ENCODE measurements at regions not wholly inside any gene's neighbourhood (a gene's known extent, or its start where the extent isn't known, plus 50 kb on each side); places are given as distances from the start of the nearest gene placed in this dataset.

DNA sequence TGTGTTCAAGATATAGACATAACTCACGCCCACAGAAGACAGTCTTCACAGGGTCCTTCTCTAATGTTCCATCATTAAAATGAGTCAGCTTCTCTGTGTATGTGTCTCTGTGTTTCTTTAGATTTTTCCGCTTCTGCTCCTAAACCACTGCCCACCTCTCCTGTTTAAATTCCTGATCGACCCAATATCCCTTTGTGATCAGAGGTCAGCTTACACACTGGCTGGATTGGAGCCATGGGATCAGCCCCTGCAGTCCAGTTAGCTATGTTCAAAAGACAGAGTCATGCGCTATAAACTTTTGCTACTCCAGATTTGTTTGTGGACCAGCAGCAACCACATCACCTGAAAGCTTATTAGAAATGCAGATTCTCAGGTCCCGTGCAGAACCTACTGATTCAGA lies 229.2 kb downstream of the C1D start:
- no peak for DNase-seq (ENCODE audit: extremely low read depth, insufficient read length)
- H3K4me3 ChIP-seq (replicated peaks; ENCODE audit: low read depth, low read length) = no peak overlapping the region
- H3K27me3 ChIP-seq (replicated peaks; ENCODE audit: control insufficient read depth, insufficient read depth, low read length) = no peaks in the 10 kb centered on the region
- TF ChIP-seq, protein P1, sequence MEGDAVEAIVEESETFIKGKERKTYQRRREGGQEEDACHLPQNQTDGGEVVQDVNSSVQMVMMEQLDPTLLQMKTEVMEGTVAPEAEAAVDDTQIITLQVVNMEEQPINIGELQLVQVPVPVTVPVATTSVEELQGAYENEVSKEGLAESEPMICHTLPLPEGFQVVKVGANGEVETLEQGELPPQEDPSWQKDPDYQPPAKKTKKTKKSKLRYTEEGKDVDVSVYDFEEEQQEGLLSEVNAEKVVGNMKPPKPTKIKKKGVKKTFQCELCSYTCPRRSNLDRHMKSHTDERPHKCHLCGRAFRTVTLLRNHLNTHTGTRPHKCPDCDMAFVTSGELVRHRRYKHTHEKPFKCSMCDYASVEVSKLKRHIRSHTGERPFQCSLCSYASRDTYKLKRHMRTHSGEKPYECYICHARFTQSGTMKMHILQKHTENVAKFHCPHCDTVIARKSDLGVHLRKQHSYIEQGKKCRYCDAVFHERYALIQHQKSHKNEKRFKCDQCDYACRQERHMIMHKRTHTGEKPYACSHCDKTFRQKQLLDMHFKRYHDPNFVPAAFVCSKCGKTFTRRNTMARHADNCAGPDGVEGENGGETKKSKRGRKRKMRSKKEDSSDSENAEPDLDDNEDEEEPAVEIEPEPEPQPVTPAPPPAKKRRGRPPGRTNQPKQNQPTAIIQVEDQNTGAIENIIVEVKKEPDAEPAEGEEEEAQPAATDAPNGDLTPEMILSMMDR (IDR thresholded peaks at IDR 0.05; ENCODE audit: insufficient read depth, low read length, poor library complexity, severe bottlenecking) = no peak
- H3K36me3 ChIP-seq (ENCODE audit: control insufficient read depth, insufficient read depth, low read length) = no peaks in the 10 kb centered on the region

GRCh38 chr2:67834482-67834881 lies 228.3 kb downstream of the C1D start:
- DNase-seq (ENCODE audit: extremely low read depth, insufficient read length) = no peak
- TF ChIP-seq, protein P1 (IDR thresholded peaks at IDR 0.05; ENCODE audit: insufficient read depth, low read length, poor library complexity, severe bottlenecking) = no peak

GRCh38 chr2:67835266-67835665 lies 227.5 kb downstream of the C1D start:
- no peak overlapping the region for H3K4me3 ChIP-seq (replicated peaks; ENCODE audit: low read depth, low read length)
- no peak for DNase-seq (ENCODE audit: extremely low read depth, insufficient read length)
- no peaks in the 10 kb centered on the region for H3K27me3 ChIP-seq (replicated peaks; ENCODE audit: control insufficient read depth, insufficient read depth, low read length)
- TF ChIP-seq, protein P1 (IDR thresholded peaks at IDR 0.05; ENCODE audit: insufficient read depth, low read length, poor library complexity, severe bottlenecking) = no peak
- H3K36me3 ChIP-seq (ENCODE audit: control insufficient read depth, insufficient read depth, low read length) = no peaks in the 10 kb centered on the region

More at GRCh38 chr2:67834482-67834881, 228.3 kb downstream of the C1D start:
- Histone ChIP-seq H3K4me3 (replicated peaks; ENCODE audit: low read depth, low read length) (no peak overlapping the region), H3K36me3 (ENCODE audit: control insufficient read depth, insufficient read depth, low read length) (no peaks in the 10 kb centered on the region), H3K27me3 (replicated peaks; ENCODE audit: control insufficient read depth, insufficient read depth, low read length) (no peaks in the 10 kb centered on the region)

- Histone ChIP-seq H3K27me3 (replicated peaks; ENCODE audit: control insufficient read depth, insufficient read depth, low read length) (no peaks in the 10 kb centered on the region), H3K4me3 (replicated peaks; ENCODE audit: low read depth, low read length) (no peak overlapping the region), H3K36me3 (ENCODE audit: control insufficient read depth, insufficient read depth, low read length) (no peaks in the 10 kb centered on the region)
- DNase-seq (ENCODE audit: extremely low read depth, insufficient read length) = no peak
- TF ChIP-seq, protein P1 (IDR thresholded peaks at IDR 0.05; ENCODE audit: insufficient read depth, low read length, poor library complexity, severe bottlenecking) = no peak
These were observed 225.9 kb downstream of the C1D start for GRCh38 chr2:67836866-67837265.

GRCh38 chr2:67838205-67838604 lies 224.6 kb downstream of the C1D start:
- no peak for DNase-seq (ENCODE audit: extremely low read depth, insufficient read length)
- Histone ChIP-seq H3K36me3 (ENCODE audit: control insufficient read depth, insufficient read depth, low read length) (no peaks in the 10 kb centered on the region), H3K4me3 (replicated peaks; ENCODE audit: low read depth, low read length) (no peak overlapping the region), H3K27me3 (replicated peaks; ENCODE audit: control insufficient read depth, insufficient read depth, low read length) (no peaks in the 10 kb centered on the region)
- TF ChIP-seq, protein P1 (IDR thresholded peaks at IDR 0.05; ENCODE audit: insufficient read depth, low read length, poor library complexity, severe bottlenecking) = no peak

GRCh38 chr2:67839242-67839641 lies 223.6 kb downstream of the C1D start:
- H3K27me3 ChIP-seq (replicated peaks; ENCODE audit: control insufficient read depth, insufficient read depth, low read length) = no peaks in the 10 kb centered on the region
- TF ChIP-seq, protein P1 (IDR thresholded peaks at IDR 0.05; ENCODE audit: insufficient read depth, low read length, poor library complexity, severe bottlenecking) = no peak
- H3K36me3 ChIP-seq (ENCODE audit: control insufficient read depth, insufficient read depth, low read length) = no peaks in the 10 kb centered on the region
- no peak overlapping the region for H3K4me3 ChIP-seq (replicated peaks; ENCODE audit: low read depth, low read length)
- DNase-seq (ENCODE audit: extremely low read depth, insufficient read length) = no peak
